ENCODE measurements at regions not wholly inside any gene's neighbourhood (a gene's known extent, or its start where the extent isn't known, plus 50 kb on each side); places are given as distances from the start of the nearest gene placed in this dataset.

DNA sequence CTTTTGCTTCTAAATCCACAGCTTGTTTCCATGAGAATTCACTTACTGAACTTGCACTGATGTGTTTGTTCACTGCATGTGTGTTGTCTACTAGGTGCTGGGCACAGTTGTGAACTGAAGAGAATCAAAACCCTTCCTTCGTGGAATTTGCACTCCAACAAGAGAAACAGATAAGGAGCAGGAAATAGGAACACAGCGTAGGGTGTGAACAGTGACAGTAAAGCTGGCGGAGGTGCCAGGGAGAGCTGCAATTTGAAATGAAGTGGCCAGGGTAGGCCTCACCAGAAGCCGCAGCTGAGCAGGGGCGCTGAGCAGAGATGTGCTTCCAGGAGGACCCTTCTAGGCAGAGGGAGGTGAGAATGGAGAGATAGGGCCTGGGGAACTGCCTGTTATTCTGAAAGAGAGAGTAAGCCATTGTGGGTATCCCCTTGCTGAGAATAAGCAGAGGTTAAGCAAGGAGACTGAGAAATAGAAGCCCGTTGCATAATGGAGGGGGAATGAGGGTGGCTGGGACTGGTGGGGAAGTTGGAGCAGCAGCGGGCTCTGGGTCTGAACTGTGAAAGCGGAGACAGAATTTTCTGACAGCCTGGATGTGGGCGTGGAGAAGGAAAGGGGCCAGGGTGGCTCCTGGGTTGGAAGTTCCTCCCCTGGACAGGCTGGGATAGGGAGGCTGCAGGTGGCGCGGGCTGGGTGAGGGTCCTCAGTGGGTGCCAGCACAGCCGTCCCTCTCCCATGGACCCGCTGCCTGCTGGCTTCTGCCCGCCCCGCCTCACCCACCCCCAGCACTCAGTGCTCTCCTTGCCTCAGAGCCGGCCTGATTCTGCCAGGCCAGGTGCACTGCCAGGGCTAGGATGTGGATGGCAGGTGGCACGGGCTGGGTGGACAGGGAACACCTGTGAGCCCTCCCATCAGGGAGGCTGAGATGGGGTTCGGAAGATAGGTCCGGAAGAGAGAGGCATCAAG, 114.7 kb upstream of the AFDN start:
- Histone ChIP-seq H3K9me3 (ENCODE audit: control insufficient read depth in 3 of 3, low read length in 3 of 3) (no peaks in the 10 kb centered on the region), H3K36me3 (ENCODE audit: control insufficient read depth in 3 of 3, insufficient read depth in 3 of 3, low read length in 3 of 3) (no peaks in the 10 kb centered on the region), H3K4me3 (ENCODE audit: low read length in 3 of 3) (no peak overlapping the region), H3K9ac (ENCODE audit: low read depth in 1 of 3, low read length in 3 of 3) (no peak overlapping the region), H3K27ac (ENCODE audit: low read depth, low read length) (no peak overlapping the region), H3K4me1 (ENCODE audit: control insufficient read depth in 3 of 3, insufficient read depth in 3 of 3, low read length in 3 of 3) (no peaks in the 10 kb centered on the region), H3K27me3 (ENCODE audit: control insufficient read depth in 3 of 3, insufficient read depth in 3 of 3, low read length in 3 of 3) (peaks cover 9 to 26% (median 18%) of the 10 kb centered on the region in 3 donors)

DNA sequence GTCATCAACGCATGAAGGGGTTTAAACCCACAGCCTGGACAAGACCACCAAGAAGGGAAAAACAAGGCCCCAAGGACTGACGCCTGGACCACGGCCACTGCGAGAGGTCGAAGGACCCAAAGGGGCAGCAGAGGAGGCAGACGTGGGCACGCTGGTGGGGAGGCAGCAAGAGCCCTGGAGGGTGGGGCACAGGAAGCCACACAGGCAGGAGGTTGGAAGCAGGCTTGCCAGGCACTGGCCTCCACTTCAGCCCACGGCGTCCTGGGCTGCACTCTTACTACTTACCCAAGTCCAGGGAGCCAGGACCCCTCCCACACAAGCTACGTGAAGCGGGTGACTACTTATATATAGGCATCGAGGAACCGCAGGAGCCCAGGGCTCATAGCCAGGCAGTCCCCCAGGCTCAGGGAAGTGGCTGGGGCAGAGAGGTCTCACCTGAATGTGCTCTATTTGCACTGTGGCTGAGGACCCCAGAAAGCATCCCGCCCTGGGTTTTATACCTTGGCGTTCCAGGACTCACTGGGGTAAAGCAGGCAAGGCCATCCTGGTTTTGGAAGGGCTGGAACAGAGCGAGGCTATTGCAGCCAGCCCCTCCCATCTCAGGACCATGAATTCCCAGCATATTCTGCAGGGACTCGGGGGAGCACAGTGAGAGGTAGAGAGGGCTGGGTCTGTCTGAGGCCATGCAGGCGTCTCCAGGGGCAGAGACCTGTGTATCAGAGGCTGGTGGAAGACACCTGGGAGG, 113.8 kb upstream of the AFDN start:
- H3K36me3 ChIP-seq (ENCODE audit: control insufficient read depth in 3 of 3, insufficient read depth in 3 of 3, low read length in 3 of 3) = no peaks in the 10 kb centered on the region
- H3K4me1 ChIP-seq (ENCODE audit: control insufficient read depth in 3 of 3, insufficient read depth in 3 of 3, low read length in 3 of 3) = no peaks in the 10 kb centered on the region
- H3K4me3 ChIP-seq (ENCODE audit: low read length in 3 of 3) = no peak overlapping the region
- H3K9me3 ChIP-seq (ENCODE audit: control insufficient read depth in 3 of 3, low read length in 3 of 3) = no peaks in the 10 kb centered on the region
- no peak overlapping the region for H3K27ac ChIP-seq (ENCODE audit: low read depth, low read length)
- H3K27me3 ChIP-seq (ENCODE audit: control insufficient read depth in 3 of 3, insufficient read depth in 3 of 3, low read length in 3 of 3) = peaks cover 9 to 29% (median 21%) of the 10 kb centered on the region in 3 donors
- no peak overlapping the region for H3K9ac ChIP-seq (ENCODE audit: low read depth in 1 of 3, low read length in 3 of 3)

DNA sequence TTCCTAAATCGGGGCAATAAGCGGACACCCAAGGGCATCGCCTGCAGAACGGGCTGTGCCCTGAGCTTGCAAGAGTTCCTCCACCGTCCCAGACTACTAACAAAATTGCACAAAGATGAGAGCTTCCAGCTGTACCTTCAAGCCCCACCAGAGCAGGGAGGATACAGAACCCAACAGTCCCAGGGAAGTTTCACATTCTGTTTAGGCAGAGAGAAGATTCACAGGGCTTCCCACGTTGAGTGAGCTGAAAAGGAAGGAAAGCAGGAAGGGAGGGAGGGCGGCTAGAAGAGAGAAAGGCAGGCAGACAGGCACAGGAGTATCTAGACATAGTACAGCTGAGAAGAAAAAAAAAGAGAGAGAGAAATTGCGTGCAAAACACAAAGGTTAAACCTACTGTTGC, 112.6 kb upstream of the AFDN start:
- Histone ChIP-seq H3K9me3 (ENCODE audit: control insufficient read depth in 3 of 3, low read length in 3 of 3) (no peaks in the 10 kb centered on the region), H3K36me3 (ENCODE audit: control insufficient read depth in 3 of 3, insufficient read depth in 3 of 3, low read length in 3 of 3) (no peaks in the 10 kb centered on the region), H3K27me3 (ENCODE audit: control insufficient read depth in 3 of 3, insufficient read depth in 3 of 3, low read length in 3 of 3) (peaks cover 9 to 33% (median 21%) of the 10 kb centered on the region in 3 donors), H3K9ac (ENCODE audit: low read depth in 1 of 3, low read length in 3 of 3) (no peak overlapping the region), H3K4me1 (ENCODE audit: control insufficient read depth in 3 of 3, insufficient read depth in 3 of 3, low read length in 3 of 3) (no peaks in the 10 kb centered on the region), H3K4me3 (ENCODE audit: low read length in 3 of 3) (no peak overlapping the region), H3K27ac (ENCODE audit: low read depth, low read length) (no peak overlapping the region)

DNA sequence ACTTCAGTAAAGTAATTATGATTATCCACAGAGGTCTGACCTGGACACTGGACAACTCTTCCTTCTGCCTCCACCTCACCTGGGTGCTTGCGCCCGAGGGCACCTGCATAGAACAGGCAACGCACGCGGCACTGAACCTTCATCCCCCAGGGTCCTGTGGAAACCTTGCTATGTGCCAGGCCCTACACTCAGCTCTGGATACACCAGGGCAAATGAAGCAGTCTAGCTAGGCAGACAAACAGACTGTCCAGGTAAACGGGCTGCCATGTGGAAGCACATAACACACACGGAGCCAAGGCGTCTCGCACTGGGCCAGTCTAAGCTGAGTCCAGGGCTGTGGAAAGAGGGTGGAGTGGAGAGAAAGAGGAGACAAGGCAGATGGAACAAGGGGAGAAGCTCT, 109.3 kb upstream of the AFDN start:
- no peaks in the 10 kb centered on the region for H3K9me3 ChIP-seq (ENCODE audit: control insufficient read depth in 3 of 3, low read length in 3 of 3)
- H3K4me3 ChIP-seq (ENCODE audit: low read length in 3 of 3) = no peak overlapping the region
- H3K36me3 ChIP-seq (ENCODE audit: control insufficient read depth in 3 of 3, insufficient read depth in 3 of 3, low read length in 3 of 3) = no peaks in the 10 kb centered on the region
- no peak overlapping the region for H3K9ac ChIP-seq (ENCODE audit: low read depth in 1 of 3, low read length in 3 of 3)
- peaks cover 10 to 38% (median 15%) of the 10 kb centered on the region in 3 donors for H3K27me3 ChIP-seq (ENCODE audit: control insufficient read depth in 3 of 3, insufficient read depth in 3 of 3, low read length in 3 of 3)
- H3K27ac ChIP-seq (ENCODE audit: low read depth, low read length) = no peak overlapping the region
- H3K4me1 ChIP-seq (ENCODE audit: control insufficient read depth in 3 of 3, insufficient read depth in 3 of 3, low read length in 3 of 3) = no peaks in the 10 kb centered on the region

GRCh38 chr6:167717867-167718266, 108.8 kb upstream of the AFDN start:
- Histone ChIP-seq H3K4me3 (ENCODE audit: low read length in 3 of 3) (no peak overlapping the region), H3K36me3 (ENCODE audit: control insufficient read depth in 3 of 3, insufficient read depth in 3 of 3, low read length in 3 of 3) (no peaks in the 10 kb centered on the region), H3K27ac (ENCODE audit: low read depth, low read length) (no peak overlapping the region), H3K4me1 (ENCODE audit: control insufficient read depth in 3 of 3, insufficient read depth in 3 of 3, low read length in 3 of 3) (no peaks in the 10 kb centered on the region), H3K9me3 (ENCODE audit: control insufficient read depth in 3 of 3, low read length in 3 of 3) (no peaks in the 10 kb centered on the region), H3K9ac (ENCODE audit: low read depth in 1 of 3, low read length in 3 of 3) (no peak overlapping the region), H3K27me3 (ENCODE audit: control insufficient read depth in 3 of 3, insufficient read depth in 3 of 3, low read length in 3 of 3) (peaks cover 6 to 35% (median 12%) of the 10 kb centered on the region in 3 donors)

DNA sequence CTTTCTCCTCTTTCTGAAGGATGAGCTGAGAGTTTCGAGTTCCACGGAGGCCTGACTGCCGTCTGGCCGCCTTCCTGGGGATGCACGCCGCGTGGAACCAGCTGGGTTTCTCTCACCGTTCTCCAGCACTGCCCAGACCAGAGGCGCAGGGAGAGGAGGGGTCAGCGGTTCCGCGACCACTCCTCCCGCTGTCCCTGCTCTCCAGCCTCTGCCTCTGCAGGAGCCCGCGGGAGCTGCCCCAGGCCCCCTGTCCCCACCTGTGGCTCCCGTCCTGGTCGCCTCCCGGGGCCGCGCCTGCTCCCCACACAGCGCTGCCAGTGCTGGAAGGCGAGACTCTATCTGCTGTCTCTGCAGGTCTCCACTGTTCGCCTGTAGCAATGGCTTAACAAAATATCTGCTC, 106.8 kb upstream of the AFDN start:
- H3K27me3 ChIP-seq (ENCODE audit: control insufficient read depth in 3 of 3, insufficient read depth in 3 of 3, low read length in 3 of 3) = peaks cover 2 to 31% (median 3%) of the 10 kb centered on the region in 3 donors
- no peak overlapping the region for H3K27ac ChIP-seq (ENCODE audit: low read depth, low read length)
- H3K9ac ChIP-seq (ENCODE audit: low read depth in 1 of 3, low read length in 3 of 3) = no peak overlapping the region
- H3K9me3 ChIP-seq (ENCODE audit: control insufficient read depth in 3 of 3, low read length in 3 of 3) = no peaks in the 10 kb centered on the region
- H3K36me3 ChIP-seq (ENCODE audit: control insufficient read depth in 3 of 3, insufficient read depth in 3 of 3, low read length in 3 of 3) = no peaks in the 10 kb centered on the region
- no peaks in the 10 kb centered on the region for H3K4me1 ChIP-seq (ENCODE audit: control insufficient read depth in 3 of 3, insufficient read depth in 3 of 3, low read length in 3 of 3)
- no peak overlapping the region for H3K4me3 ChIP-seq (ENCODE audit: low read length in 3 of 3)

- peaks cover 2 to 27% (median 3%) of the 10 kb centered on the region in 3 donors for H3K27me3 ChIP-seq (ENCODE audit: control insufficient read depth in 3 of 3, insufficient read depth in 3 of 3, low read length in 3 of 3)
- H3K36me3 ChIP-seq (ENCODE audit: control insufficient read depth in 3 of 3, insufficient read depth in 3 of 3, low read length in 3 of 3) = no peaks in the 10 kb centered on the region
- no peaks in the 10 kb centered on the region for H3K9me3 ChIP-seq (ENCODE audit: control insufficient read depth in 3 of 3, low read length in 3 of 3)
- H3K4me3 ChIP-seq (ENCODE audit: low read length in 3 of 3) = no peak overlapping the region
- H3K4me1 ChIP-seq (ENCODE audit: control insufficient read depth in 3 of 3, insufficient read depth in 3 of 3, low read length in 3 of 3) = no peaks in the 10 kb centered on the region
- no peak overlapping the region for H3K27ac ChIP-seq (ENCODE audit: low read depth, low read length)
- H3K9ac ChIP-seq (ENCODE audit: low read depth in 1 of 3, low read length in 3 of 3) = no peak overlapping the region
These were observed 106.0 kb upstream of the AFDN start for GRCh38 chr6:167720456-167721285.

- no peak overlapping the region for H3K4me3 ChIP-seq (ENCODE audit: low read length in 3 of 3)
- H3K36me3 ChIP-seq (ENCODE audit: control insufficient read depth in 3 of 3, insufficient read depth in 3 of 3, low read length in 3 of 3) = no peaks in the 10 kb centered on the region
- no peak overlapping the region for H3K9ac ChIP-seq (ENCODE audit: low read depth in 1 of 3, low read length in 3 of 3)
- H3K4me1 ChIP-seq (ENCODE audit: control insufficient read depth in 3 of 3, insufficient read depth in 3 of 3, low read length in 3 of 3) = no peaks in the 10 kb centered on the region
- H3K9me3 ChIP-seq (ENCODE audit: control insufficient read depth in 3 of 3, low read length in 3 of 3) = no peaks in the 10 kb centered on the region
- H3K27me3 ChIP-seq (ENCODE audit: control insufficient read depth in 3 of 3, insufficient read depth in 3 of 3, low read length in 3 of 3) = peaks cover 2 to 27% (median 3%) of the 10 kb centered on the region in 3 donors
- no peak overlapping the region for H3K27ac ChIP-seq (ENCODE audit: low read depth, low read length)
These were observed 105.4 kb upstream of the AFDN start for GRCh38 chr6:167721291-167721690.

DNA sequence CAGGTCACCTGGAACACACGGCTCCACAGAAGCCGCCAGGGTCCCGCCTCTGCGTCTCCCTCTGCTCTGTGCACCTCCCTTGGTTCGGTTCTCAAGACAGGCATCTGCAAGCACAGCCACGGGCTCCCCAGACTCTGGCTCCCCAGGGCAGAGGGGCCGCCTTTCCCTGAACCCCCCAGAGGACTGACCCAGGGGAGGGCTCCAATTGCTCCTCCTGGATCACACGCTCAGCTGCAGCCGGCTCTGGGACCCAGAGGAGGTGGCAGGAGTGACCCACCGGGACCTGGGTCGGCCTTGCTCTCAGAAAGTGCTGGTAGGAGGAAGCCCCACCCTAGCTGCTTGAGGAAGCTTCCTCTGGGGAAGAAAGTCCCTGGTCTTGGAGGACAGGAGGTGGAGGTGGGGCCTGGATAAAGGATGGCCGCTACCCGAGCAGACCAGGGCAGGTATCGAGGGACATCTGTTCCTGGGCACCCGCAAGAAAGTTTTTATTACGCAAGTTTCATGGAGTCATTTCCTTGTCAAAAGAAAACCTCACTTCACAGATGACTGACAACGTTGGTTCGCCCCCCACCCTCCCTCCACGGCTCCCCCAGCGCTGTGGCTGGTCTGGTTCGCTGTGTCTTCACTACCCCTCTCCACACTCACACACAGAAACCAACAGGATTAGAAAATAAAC, 103.9 kb upstream of the AFDN start:
- Histone ChIP-seq H3K27me3 (ENCODE audit: control insufficient read depth in 3 of 3, insufficient read depth in 3 of 3, low read length in 3 of 3) (peaks cover 0 to 24% (median 2%) of the 10 kb centered on the region in 3 donors), H3K36me3 (ENCODE audit: control insufficient read depth in 3 of 3, insufficient read depth in 3 of 3, low read length in 3 of 3) (no peaks in the 10 kb centered on the region), H3K9ac (ENCODE audit: low read depth in 1 of 3, low read length in 3 of 3) (no peak overlapping the region)

More for the DNA sequence above, 103.9 kb upstream of the AFDN start:
- Histone ChIP-seq H3K27ac (ENCODE audit: low read depth, low read length) (no peak overlapping the region), H3K4me1 (ENCODE audit: control insufficient read depth in 3 of 3, insufficient read depth in 3 of 3, low read length in 3 of 3) (no peaks in the 10 kb centered on the region), H3K9me3 (ENCODE audit: control insufficient read depth in 3 of 3, low read length in 3 of 3) (no peaks in the 10 kb centered on the region), H3K4me3 (ENCODE audit: low read length in 3 of 3) (no peak overlapping the region)

All from skeletal muscle tissue (tissue), 3 donors.